ENCODE measurements at regions not wholly inside any gene's neighbourhood (a gene's known extent, or its start where the extent isn't known, plus 50 kb on each side); places are given as distances from the start of the nearest gene placed in this dataset.

GRCh38 chr5:90185897-90186468 lies 223.6 kb downstream of the CETN3 start:
- DNase-seq: no peak

- no peak for DNase-seq
Observed at GRCh38 chr5:90184764-90185163, 224.8 kb downstream of the CETN3 start.

- DNase-seq: no peak
Observed at GRCh38 chr5:90182726-90183125, 226.8 kb downstream of the CETN3 start.

- DNase-seq: no peak
Observed at GRCh38 chr5:90174236-90174635, 235.3 kb downstream of the CETN3 start.

GRCh38 chr5:90173299-90174030 lies 236.1 kb downstream of the CETN3 start:
- no peak for DNase-seq

- no peak for DNase-seq
Observed at GRCh38 chr5:90171466-90171865, 238.1 kb downstream of the CETN3 start.

GRCh38 chr5:90170261-90170660 lies 239.3 kb downstream of the CETN3 start:
- DNase-seq: peak; percentile 19 to 61

- DNase-seq: peak; percentile 80 to 89
Observed at GRCh38 chr5:90169078-90169477, 240.5 kb downstream of the CETN3 start.

- DNase-seq: peak; percentile 46 to 81
Observed at GRCh38 chr5:90168399-90168798, 241.2 kb downstream of the CETN3 start.

GRCh38 chr5:90166816-90167215 lies 242.7 kb downstream of the CETN3 start:
- DNase-seq: no peak

GRCh38 chr5:90162324-90162723 lies 247.2 kb downstream of the CETN3 start:
- DNase-seq: no peak

GRCh38 chr5:90161414-90161813 lies 248.1 kb downstream of the CETN3 start:
- DNase-seq: peak in 1 of 2 experiments; percentile 28

- DNase-seq: no peak
Observed at GRCh38 chr5:90158131-90158530, 251.4 kb downstream of the CETN3 start.

- no peak for DNase-seq
Observed at GRCh38 chr5:90153031-90153430, 256.5 kb downstream of the CETN3 start.

GRCh38 chr5:90144625-90145327 lies 264.8 kb downstream of the CETN3 start:
- no peak for DNase-seq

GRCh38 chr5:90142541-90142940 lies 267.0 kb downstream of the CETN3 start:
- no peak for DNase-seq

GRCh38 chr5:90141984-90142383 lies 267.6 kb downstream of the CETN3 start:
- no peak for DNase-seq

- no peak for DNase-seq
Observed at GRCh38 chr5:90136952-90137528, 272.5 kb downstream of the CETN3 start.

- DNase-seq: no peak
Observed at GRCh38 chr5:90135779-90136378, 273.7 kb downstream of the CETN3 start.

- DNase-seq: no peak
Observed at GRCh38 chr5:90134892-90135291, 274.7 kb downstream of the CETN3 start.

- DNase-seq: no peak
Observed at GRCh38 chr5:90134381-90134780, 275.2 kb downstream of the CETN3 start.

GRCh38 chr5:90133941-90134340 lies 275.6 kb downstream of the CETN3 start:
- DNase-seq: no peak

- no peak for DNase-seq
Observed at GRCh38 chr5:90131383-90132133, 278.0 kb downstream of the CETN3 start.
